ENCODE measurements at regions not wholly inside any gene's neighbourhood (a gene's known extent, or its start where the extent isn't known, plus 50 kb on each side); places are given as distances from the start of the nearest gene placed in this dataset.

- Histone ChIP-seq H3K27ac (no peak overlapping the region), H3K36me3 (no peaks in the 10 kb centered on the region), H3K4me1 (no peaks in the 10 kb centered on the region), H3K27me3 (no peaks in the 10 kb centered on the region), H3K4me3 (no peak overlapping the region), H3K9me3 (no peaks in the 10 kb centered on the region)
- peak; percentile 57 for ATAC-seq
- TF ChIP-seq CTCF (IDR thresholded peaks at IDR 0.05), result peak; percentile 19
- no peak for DNase-seq
- intact Hi-C loops (cut with DNase I), result no loop called here
Measured at GRCh38 chr9:115694014-115694413, 459.6 kb upstream of the PAPPA start.

- H3K4me3 ChIP-seq, result no peak overlapping the region
- no peaks in the 10 kb centered on the region for H3K36me3 ChIP-seq
- TF ChIP-seq CTCF (IDR thresholded peaks at IDR 0.05), result no peak
- intact Hi-C loops (cut with DNase I), result no loop called here
- H3K27me3 ChIP-seq, result no peaks in the 10 kb centered on the region
- no peak for ATAC-seq
- H3K9me3 ChIP-seq, result no peaks in the 10 kb centered on the region
- no peaks in the 10 kb centered on the region for H3K4me1 ChIP-seq
- DNase-seq, result no peak
- no peak overlapping the region for H3K27ac ChIP-seq
Measured at GRCh38 chr9:115694991-115695390, 458.6 kb upstream of the PAPPA start.

GRCh38 chr9:115712981-115713380, 440.6 kb upstream of the PAPPA start:
- H3K27ac ChIP-seq, result no peak overlapping the region
- H3K4me1 ChIP-seq, result no peaks in the 10 kb centered on the region
- no peak for DNase-seq
- TF ChIP-seq CTCF (IDR thresholded peaks at IDR 0.05), result no peak
- intact Hi-C loops (cut with DNase I), result no loop called here
- no peaks in the 10 kb centered on the region for H3K9me3 ChIP-seq
- H3K27me3 ChIP-seq, result no peaks in the 10 kb centered on the region
- no peaks in the 10 kb centered on the region for H3K36me3 ChIP-seq
- ATAC-seq, result no peak
- H3K4me3 ChIP-seq, result no peak overlapping the region

GRCh38 chr9:115715666-115716065, 437.9 kb upstream of the PAPPA start:
- DNase-seq (no peak), ATAC-seq (no peak)
- intact Hi-C loops (cut with DNase I), result no loop called here
- Histone ChIP-seq H3K4me1 (no peaks in the 10 kb centered on the region), H3K27ac (no peak overlapping the region), H3K27me3 (no peaks in the 10 kb centered on the region), H3K36me3 (no peaks in the 10 kb centered on the region), H3K4me3 (no peak overlapping the region), H3K9me3 (no peaks in the 10 kb centered on the region)
- no peak for TF ChIP-seq CTCF (IDR thresholded peaks at IDR 0.05)

GRCh38 chr9:115717298-115717697, 436.3 kb upstream of the PAPPA start:
- ATAC-seq (no peak), DNase-seq (no peak)
- no peak for TF ChIP-seq CTCF (IDR thresholded peaks at IDR 0.05)
- Histone ChIP-seq H3K36me3 (no peaks in the 10 kb centered on the region), H3K27ac (no peak overlapping the region), H3K27me3 (peaks cover 6% of the 10 kb centered on the region), H3K9me3 (no peaks in the 10 kb centered on the region), H3K4me1 (no peaks in the 10 kb centered on the region), H3K4me3 (no peak overlapping the region)
- intact Hi-C loops (cut with DNase I), result no loop called here

- Histone ChIP-seq H3K4me3 (no peak overlapping the region), H3K36me3 (no peaks in the 10 kb centered on the region), H3K27me3 (peaks cover 6% of the 10 kb centered on the region), H3K4me1 (no peaks in the 10 kb centered on the region), H3K27ac (no peak overlapping the region), H3K9me3 (no peaks in the 10 kb centered on the region)
- intact Hi-C loops (cut with DNase I), result no loop called here
- TF ChIP-seq CTCF (IDR thresholded peaks at IDR 0.05), result no peak
- ATAC-seq (no peak), DNase-seq (no peak)
Measured at GRCh38 chr9:115717711-115718173, 435.8 kb upstream of the PAPPA start.

Data from upper lobe of right lung (tissue), 1 donor.